ENCODE measurements at regions not wholly inside any gene's neighbourhood (a gene's known extent, or its start where the extent isn't known, plus 50 kb on each side); places are given as distances from the start of the nearest gene placed in this dataset.
"Not testable (repeated sequence)": the region's sequence is repeated elsewhere in the genome, so short reads cannot be mapped to it uniquely, and the experiment has no call there.

DNA sequence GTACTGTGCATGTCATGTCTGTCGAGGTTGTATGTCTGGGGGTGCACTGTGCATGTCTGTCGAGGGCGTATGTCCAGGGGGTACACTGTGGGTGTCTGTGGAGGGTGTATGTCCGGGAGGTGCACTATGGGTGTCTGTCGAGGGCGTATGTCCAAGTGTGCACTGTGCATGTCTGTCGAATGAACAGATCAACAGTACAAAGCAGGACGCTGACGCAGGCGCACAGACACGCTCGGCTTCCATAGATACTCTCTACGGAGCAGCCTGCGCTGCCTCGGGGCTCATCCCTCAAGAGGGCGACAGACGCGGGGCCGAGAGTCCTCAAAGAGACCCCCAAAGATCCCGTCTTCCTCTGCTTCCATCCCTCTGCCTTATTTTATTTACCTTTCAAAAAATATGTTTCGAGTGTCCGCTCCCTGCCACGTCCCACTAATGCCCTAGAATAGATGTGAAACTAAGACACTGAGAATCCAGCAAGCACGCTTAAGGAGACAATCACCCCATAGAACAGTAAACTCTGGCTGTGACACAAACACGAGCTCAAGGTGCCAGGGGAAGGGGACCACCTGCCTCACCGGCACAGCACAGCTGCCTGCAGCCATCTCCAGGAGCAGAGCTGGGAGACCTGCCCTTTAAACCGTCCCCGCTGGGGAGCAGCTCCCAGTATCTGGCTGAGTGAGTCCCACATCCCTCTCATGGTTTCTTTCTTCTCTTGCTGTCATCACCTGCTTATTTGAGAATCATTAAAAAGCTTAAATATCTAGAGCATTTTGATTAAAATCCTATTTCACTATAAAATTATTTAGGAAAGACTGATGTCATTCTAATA is 250.5 kb upstream of the MYT1L start:
- peaks cover 9% of the 10 kb centered on the region for H3K9me3 Mint-ChIP-seq (ENCODE audit: unreplicated experiment)
- TF ChIP-seq, protein P1, sequence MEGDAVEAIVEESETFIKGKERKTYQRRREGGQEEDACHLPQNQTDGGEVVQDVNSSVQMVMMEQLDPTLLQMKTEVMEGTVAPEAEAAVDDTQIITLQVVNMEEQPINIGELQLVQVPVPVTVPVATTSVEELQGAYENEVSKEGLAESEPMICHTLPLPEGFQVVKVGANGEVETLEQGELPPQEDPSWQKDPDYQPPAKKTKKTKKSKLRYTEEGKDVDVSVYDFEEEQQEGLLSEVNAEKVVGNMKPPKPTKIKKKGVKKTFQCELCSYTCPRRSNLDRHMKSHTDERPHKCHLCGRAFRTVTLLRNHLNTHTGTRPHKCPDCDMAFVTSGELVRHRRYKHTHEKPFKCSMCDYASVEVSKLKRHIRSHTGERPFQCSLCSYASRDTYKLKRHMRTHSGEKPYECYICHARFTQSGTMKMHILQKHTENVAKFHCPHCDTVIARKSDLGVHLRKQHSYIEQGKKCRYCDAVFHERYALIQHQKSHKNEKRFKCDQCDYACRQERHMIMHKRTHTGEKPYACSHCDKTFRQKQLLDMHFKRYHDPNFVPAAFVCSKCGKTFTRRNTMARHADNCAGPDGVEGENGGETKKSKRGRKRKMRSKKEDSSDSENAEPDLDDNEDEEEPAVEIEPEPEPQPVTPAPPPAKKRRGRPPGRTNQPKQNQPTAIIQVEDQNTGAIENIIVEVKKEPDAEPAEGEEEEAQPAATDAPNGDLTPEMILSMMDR (IDR thresholded peaks at IDR 0.05; ENCODE audit: partially characterized antibody, unreplicated experiment): no peak
- H3K27me3 Mint-ChIP-seq (ENCODE audit: unreplicated experiment): peaks cover 10% of the 10 kb centered on the region
- H3K4me1 Mint-ChIP-seq (ENCODE audit: low read depth, unreplicated experiment): peaks cover 28% of the 10 kb centered on the region
- no peak overlapping the region for H3K27ac Mint-ChIP-seq (ENCODE audit: unreplicated experiment)
- H3K36me3 Mint-ChIP-seq (ENCODE audit: unreplicated experiment): no peaks in the 10 kb centered on the region
- no peak for DNase-seq
- H3K4me3 Mint-ChIP-seq (ENCODE audit: unreplicated experiment): no peak overlapping the region

DNA sequence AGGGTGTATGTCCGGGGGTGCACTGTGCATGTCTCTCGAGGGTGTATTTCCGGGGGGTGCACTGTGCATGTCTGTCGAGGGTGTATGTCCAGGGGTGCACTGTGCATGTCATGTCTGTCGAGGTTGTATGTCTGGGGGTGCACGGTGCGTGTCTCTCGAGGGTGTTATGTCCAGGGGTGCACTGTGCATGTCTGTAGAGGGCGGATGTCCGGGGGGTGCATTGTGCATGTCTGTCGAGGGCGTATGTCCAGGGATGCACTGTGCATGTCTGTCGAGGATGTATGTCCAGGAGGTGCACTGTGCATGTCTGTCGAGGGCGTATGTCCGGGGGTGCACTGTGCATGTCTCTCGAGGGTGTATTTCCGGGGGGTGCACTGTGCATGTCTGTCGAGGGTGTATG is 249.8 kb upstream of the MYT1L start:
- not testable (repeated sequence) for H3K27ac Mint-ChIP-seq (ENCODE audit: unreplicated experiment); H3K4me3 Mint-ChIP-seq (ENCODE audit: unreplicated experiment); H3K36me3 Mint-ChIP-seq (ENCODE audit: unreplicated experiment)

DNA sequence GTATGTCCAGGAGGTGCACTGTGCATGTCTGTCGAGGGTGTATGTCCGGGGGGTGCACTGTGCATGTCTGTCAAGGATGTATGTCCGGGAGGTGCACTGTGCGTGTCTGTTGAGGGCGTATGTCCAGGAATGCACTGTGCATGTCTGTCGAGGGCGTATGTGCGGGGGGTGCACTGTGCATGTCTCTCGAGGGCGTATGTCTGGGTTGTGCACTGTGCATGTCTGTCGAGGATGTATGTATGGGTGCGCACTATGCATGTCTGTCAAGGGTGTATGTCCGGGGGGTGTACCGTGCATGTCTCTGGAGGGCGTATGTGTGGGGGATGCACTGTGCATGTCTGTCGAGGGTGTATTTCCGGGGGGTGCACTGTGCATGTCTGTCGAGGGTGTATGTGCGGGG is 249.3 kb upstream of the MYT1L start:
- TF ChIP-seq, protein P1 (IDR thresholded peaks at IDR 0.05; ENCODE audit: partially characterized antibody, unreplicated experiment): no peak
- no peak overlapping the region for H3K4me3 Mint-ChIP-seq (ENCODE audit: unreplicated experiment)

More for the DNA sequence above, 249.8 kb upstream of the MYT1L start:
- H3K9me3 Mint-ChIP-seq (ENCODE audit: unreplicated experiment); H3K27me3 Mint-ChIP-seq (ENCODE audit: unreplicated experiment); DNase-seq: not testable (repeated sequence)
- H3K4me1 Mint-ChIP-seq (ENCODE audit: low read depth, unreplicated experiment): peaks cover 28% of the 10 kb centered on the region

DNA sequence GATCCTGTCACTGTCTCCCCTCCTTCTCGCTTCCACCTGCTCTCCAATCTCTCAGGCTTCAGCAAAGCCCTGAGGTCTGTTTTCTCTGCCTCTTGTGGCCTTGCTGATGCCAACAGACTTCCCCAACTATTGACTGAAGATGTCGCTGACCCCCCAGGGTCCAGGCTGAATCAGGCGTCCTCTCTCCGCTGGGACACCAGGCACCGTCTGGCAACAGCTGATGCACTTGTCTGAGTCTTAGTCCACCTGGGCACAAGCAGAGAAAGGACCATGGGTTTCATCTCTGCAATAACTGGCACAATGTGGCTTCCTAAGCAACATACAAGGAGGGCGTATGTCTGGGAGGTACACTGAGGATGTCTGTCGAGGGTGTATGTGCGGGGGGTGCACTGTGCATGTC is 248.7 kb upstream of the MYT1L start:
- TF ChIP-seq, protein P1 (IDR thresholded peaks at IDR 0.05; ENCODE audit: partially characterized antibody, unreplicated experiment): no peak
- Mint-ChIP-seq H3K4me3 (ENCODE audit: unreplicated experiment) (peak overlapping the region; percentile 4), H3K36me3 (ENCODE audit: unreplicated experiment) (no peaks in the 10 kb centered on the region), H3K9me3 (ENCODE audit: unreplicated experiment) (peaks cover 9% of the 10 kb centered on the region), H3K4me1 (ENCODE audit: low read depth, unreplicated experiment) (peaks cover 28% of the 10 kb centered on the region), H3K27me3 (ENCODE audit: unreplicated experiment) (peaks cover 10% of the 10 kb centered on the region), H3K27ac (ENCODE audit: unreplicated experiment) (peak overlapping the region; percentile 45)
- DNase-seq: no peak

More for the DNA sequence above, 249.3 kb upstream of the MYT1L start:
- H3K27me3 Mint-ChIP-seq (ENCODE audit: unreplicated experiment): peaks cover 10% of the 10 kb centered on the region
- no peak overlapping the region for H3K27ac Mint-ChIP-seq (ENCODE audit: unreplicated experiment)
- DNase-seq: no peak
- peaks cover 9% of the 10 kb centered on the region for H3K9me3 Mint-ChIP-seq (ENCODE audit: unreplicated experiment)
- peaks cover 28% of the 10 kb centered on the region for H3K4me1 Mint-ChIP-seq (ENCODE audit: low read depth, unreplicated experiment)
- H3K36me3 Mint-ChIP-seq (ENCODE audit: unreplicated experiment): no peaks in the 10 kb centered on the region

DNA sequence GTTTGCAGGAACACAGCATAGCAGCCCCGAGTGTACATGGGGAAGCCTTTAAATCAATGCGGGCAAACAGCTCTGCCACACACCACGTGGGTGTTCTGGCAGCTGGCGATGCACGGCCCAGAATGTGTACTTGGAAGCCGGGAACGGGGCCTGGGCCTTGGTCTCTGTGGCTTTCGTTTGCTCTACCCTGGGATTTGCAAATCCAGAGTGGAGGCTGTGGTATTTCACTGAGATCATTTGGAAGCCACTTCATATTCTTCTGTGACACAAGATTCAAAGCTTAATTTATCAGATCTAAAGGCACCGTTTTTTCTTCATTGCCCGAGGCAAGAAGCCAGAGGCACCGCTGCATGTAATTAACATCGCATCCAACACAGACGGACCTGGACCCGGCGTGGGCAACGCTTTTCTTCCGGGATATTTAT is 246.3 kb upstream of the MYT1L start:
- TF ChIP-seq, protein P1 (IDR thresholded peaks at IDR 0.05; ENCODE audit: partially characterized antibody, unreplicated experiment): no peak
- peaks cover 8% of the 10 kb centered on the region for H3K27me3 Mint-ChIP-seq (ENCODE audit: unreplicated experiment)
- no peaks in the 10 kb centered on the region for H3K36me3 Mint-ChIP-seq (ENCODE audit: unreplicated experiment)
- peak; percentile 42 for DNase-seq
- H3K27ac Mint-ChIP-seq (ENCODE audit: unreplicated experiment): peak overlapping the region; percentile 1
- peaks cover 8% of the 10 kb centered on the region for H3K9me3 Mint-ChIP-seq (ENCODE audit: unreplicated experiment)
- H3K4me1 Mint-ChIP-seq (ENCODE audit: low read depth, unreplicated experiment): peaks cover 27% of the 10 kb centered on the region
- no peak overlapping the region for H3K4me3 Mint-ChIP-seq (ENCODE audit: unreplicated experiment)

Measured in glutamatergic neuron (in vitro differentiated cells).